Tibial nerve (tissue), 3 donors: ENCODE measurements at regions not wholly inside any gene's neighbourhood (a gene's known extent, or its start where the extent isn't known, plus 50 kb on each side); places are given as distances from the start of the nearest gene placed in this dataset.

Experiments
- CTCF ChIP-seq, 5 experiments: fragments of 200-600 bp in 3 of 5; fragments of 450-650 bp in 2 of 5; sonication (generic) in 3 of 5; IDR thresholded peaks; one replicate each; pipeline ENCODE4 v1.5.1; 2016 to 2019; ENCODE audit warnings: antibody characterized with exemption in 5 of 5, mild to moderate bottlenecking in 3 of 5, moderate library complexity in 2 of 5
- POLR2A ChIP-seq, 2 donors: fragments of 450-650 bp; IDR thresholded peaks; one replicate each; pipeline ENCODE4 v1.6.1; 2017; ENCODE audit warnings: antibody characterized with exemption in 2 of 2, mild to moderate bottlenecking in 2 of 2, moderate library complexity in 2 of 2

- TF ChIP-seq CTCF (IDR thresholded peaks at IDR 0.05), result no peak
- no peak for TF ChIP-seq POLR2A (IDR thresholded peaks at IDR 0.05)
These were observed 85.7 kb downstream of the ATP1A1 start for GRCh38 chr1:116458695-116459094.
